ENCODE measurements at regions not wholly inside any gene's neighbourhood (a gene's known extent, or its start where the extent isn't known, plus 50 kb on each side); places are given as distances from the start of the nearest gene placed in this dataset.

DNA sequence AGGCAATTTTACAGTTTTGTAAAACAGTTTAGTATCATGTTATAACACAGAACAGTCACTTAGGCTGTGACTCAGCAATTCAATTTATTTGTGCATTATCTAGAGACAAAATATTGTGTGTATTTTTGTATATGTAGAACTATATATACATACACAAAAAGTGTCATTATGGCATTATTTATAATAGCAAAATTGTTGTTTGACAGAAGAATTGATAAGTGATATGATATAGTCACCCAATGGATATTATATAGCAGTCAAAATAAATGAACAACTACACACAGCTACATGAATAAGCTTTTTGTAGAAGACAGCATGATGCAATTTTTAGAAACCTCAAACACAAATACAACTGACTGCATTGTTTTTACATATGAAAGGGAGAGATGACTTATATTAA is 334.0 kb downstream of the TRIB2 start:
- ATAC-seq (no peak), DNase-seq (ENCODE audit: low read depth, low spot score) (no peak)
- BruUV-seq (replicated peaks): no TSS peak
- in situ Hi-C loops (cut with HindIII; ENCODE audit: low pct_unique_long_range_greater_than_20kb, low sequenced_read_pairs) (no loop called here), intact Hi-C loops (cut with micrococcal nuclease; ENCODE audit: unreplicated experiment) (no loop called here)
- TF ChIP-seq, protein P1, sequence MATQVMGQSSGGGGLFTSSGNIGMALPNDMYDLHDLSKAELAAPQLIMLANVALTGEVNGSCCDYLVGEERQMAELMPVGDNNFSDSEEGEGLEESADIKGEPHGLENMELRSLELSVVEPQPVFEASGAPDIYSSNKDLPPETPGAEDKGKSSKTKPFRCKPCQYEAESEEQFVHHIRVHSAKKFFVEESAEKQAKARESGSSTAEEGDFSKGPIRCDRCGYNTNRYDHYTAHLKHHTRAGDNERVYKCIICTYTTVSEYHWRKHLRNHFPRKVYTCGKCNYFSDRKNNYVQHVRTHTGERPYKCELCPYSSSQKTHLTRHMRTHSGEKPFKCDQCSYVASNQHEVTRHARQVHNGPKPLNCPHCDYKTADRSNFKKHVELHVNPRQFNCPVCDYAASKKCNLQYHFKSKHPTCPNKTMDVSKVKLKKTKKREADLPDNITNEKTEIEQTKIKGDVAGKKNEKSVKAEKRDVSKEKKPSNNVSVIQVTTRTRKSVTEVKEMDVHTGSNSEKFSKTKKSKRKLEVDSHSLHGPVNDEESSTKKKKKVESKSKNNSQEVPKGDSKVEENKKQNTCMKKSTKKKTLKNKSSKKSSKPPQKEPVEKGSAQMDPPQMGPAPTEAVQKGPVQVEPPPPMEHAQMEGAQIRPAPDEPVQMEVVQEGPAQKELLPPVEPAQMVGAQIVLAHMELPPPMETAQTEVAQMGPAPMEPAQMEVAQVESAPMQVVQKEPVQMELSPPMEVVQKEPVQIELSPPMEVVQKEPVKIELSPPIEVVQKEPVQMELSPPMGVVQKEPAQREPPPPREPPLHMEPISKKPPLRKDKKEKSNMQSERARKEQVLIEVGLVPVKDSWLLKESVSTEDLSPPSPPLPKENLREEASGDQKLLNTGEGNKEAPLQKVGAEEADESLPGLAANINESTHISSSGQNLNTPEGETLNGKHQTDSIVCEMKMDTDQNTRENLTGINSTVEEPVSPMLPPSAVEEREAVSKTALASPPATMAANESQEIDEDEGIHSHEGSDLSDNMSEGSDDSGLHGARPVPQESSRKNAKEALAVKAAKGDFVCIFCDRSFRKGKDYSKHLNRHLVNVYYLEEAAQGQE (IDR thresholded peaks at IDR 0.05; ENCODE audit: insufficient read depth in 1 of 2, low read depth in 2 of 2, low read length in 1 of 2): no peak
- TF ChIP-seq POLR2AphosphoS5 (IDR thresholded peaks at IDR 0.05; ENCODE audit: low read depth, low read length): no peak
- Histone ChIP-seq H3K36me3 (ENCODE audit: control insufficient read depth, insufficient read depth, low read length) (no peaks in the 10 kb centered on the region), H3K4me1 (ENCODE audit: control insufficient read depth, insufficient read depth, low read length) (no peaks in the 10 kb centered on the region; the same call in 1 of the 2 replicates), H3K27ac (ENCODE audit: low read length) (no peak overlapping the region; the same call in 1 of the 2 replicates), H3K27me3 (ENCODE audit: control insufficient read depth, insufficient read depth, low read length) (no peaks in the 10 kb centered on the region), H3K4me3 (ENCODE audit: low read depth in 2 of 2, low read length in 2 of 2) (no peak overlapping the region), H3K9me3 (ENCODE audit: control insufficient read depth, insufficient read depth, low read depth, low read length) (no peaks in the 10 kb centered on the region)
- ChIA-PET POLR2A (no interaction called here), CTCF (no interaction called here)

DNA sequence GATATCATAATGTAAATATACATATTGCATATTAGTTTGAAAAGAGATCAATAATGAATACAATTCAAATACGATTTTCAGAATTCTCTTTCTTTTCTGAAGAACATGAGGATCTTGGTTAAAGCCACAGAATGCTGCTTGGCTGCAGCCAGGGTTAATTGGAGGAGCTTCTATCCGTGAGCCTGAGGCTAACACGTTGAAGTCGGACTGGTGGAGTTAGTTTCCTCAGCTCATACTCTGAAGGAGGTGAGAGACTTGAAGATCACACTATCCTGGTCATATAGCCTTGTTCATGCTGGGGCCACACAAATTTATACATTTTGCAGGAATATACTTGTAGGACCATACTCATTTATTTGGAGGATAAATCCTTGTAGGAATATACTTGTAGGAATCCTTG is 335.8 kb downstream of the TRIB2 start:
- POLR2A ChIA-PET: no interaction called here
- no peaks in the 10 kb centered on the region; the same call in 1 of the 2 replicates for H3K27me3 ChIP-seq (ENCODE audit: control insufficient read depth, insufficient read depth, low read length)
- H3K4me3 ChIP-seq (ENCODE audit: low read depth in 2 of 2, low read length in 2 of 2): no peak overlapping the region
- no peaks in the 10 kb centered on the region; the same call in 1 of the 2 replicates for H3K4me1 ChIP-seq (ENCODE audit: control insufficient read depth, insufficient read depth, low read length)
- no peak for DNase-seq (ENCODE audit: low read depth, low spot score)
- in situ Hi-C loops (cut with HindIII; ENCODE audit: low pct_unique_long_range_greater_than_20kb, low sequenced_read_pairs): no loop called here
- H3K36me3 ChIP-seq (ENCODE audit: control insufficient read depth, insufficient read depth, low read length): no peaks in the 10 kb centered on the region
- ATAC-seq: peak; percentile 65; the same call in 1 of the 2 replicates
- CTCF ChIA-PET: interaction anchor here (0.5 kb wide), 1 partner anchor 1877 kb away, joined by 3 read pairs; no protein-coding TSS in a partner anchor
- H3K27ac ChIP-seq (ENCODE audit: low read length): no peak overlapping the region
- no peaks in the 10 kb centered on the region for H3K9me3 ChIP-seq (ENCODE audit: control insufficient read depth, insufficient read depth, low read depth, low read length)
- no peak for TF ChIP-seq POLR2AphosphoS5 (IDR thresholded peaks at IDR 0.05; ENCODE audit: low read depth, low read length)
- TF ChIP-seq, protein P2, sequence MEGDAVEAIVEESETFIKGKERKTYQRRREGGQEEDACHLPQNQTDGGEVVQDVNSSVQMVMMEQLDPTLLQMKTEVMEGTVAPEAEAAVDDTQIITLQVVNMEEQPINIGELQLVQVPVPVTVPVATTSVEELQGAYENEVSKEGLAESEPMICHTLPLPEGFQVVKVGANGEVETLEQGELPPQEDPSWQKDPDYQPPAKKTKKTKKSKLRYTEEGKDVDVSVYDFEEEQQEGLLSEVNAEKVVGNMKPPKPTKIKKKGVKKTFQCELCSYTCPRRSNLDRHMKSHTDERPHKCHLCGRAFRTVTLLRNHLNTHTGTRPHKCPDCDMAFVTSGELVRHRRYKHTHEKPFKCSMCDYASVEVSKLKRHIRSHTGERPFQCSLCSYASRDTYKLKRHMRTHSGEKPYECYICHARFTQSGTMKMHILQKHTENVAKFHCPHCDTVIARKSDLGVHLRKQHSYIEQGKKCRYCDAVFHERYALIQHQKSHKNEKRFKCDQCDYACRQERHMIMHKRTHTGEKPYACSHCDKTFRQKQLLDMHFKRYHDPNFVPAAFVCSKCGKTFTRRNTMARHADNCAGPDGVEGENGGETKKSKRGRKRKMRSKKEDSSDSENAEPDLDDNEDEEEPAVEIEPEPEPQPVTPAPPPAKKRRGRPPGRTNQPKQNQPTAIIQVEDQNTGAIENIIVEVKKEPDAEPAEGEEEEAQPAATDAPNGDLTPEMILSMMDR (IDR thresholded peaks at IDR 0.05): no peak
- TF ChIP-seq SIN3A (IDR thresholded peaks at IDR 0.05; ENCODE audit: borderline replicate concordance, insufficient read depth, low read depth, low read length): no peak
- TF ChIP-seq, protein P1 (IDR thresholded peaks at IDR 0.05; ENCODE audit: insufficient read depth in 1 of 2, low read depth in 2 of 2, low read length in 1 of 2): no peak
- no peak for TF ChIP-seq TCF7L2 (IDR thresholded peaks at IDR 0.05; ENCODE audit: low read depth, low read length)
- no TSS peak for BruUV-seq (replicated peaks)
- intact Hi-C loops (cut with micrococcal nuclease; ENCODE audit: unreplicated experiment): no loop called here

All from Panc1 (cell line).